ENCODE measurements at regions not wholly inside any gene's neighbourhood (a gene's known extent, or its start where the extent isn't known, plus 50 kb on each side); places are given as distances from the start of the nearest gene placed in this dataset.
"Not testable (repeated sequence)": the region's sequence is repeated elsewhere in the genome, so short reads cannot be mapped to it uniquely, and the experiment has no call there.

DNA sequence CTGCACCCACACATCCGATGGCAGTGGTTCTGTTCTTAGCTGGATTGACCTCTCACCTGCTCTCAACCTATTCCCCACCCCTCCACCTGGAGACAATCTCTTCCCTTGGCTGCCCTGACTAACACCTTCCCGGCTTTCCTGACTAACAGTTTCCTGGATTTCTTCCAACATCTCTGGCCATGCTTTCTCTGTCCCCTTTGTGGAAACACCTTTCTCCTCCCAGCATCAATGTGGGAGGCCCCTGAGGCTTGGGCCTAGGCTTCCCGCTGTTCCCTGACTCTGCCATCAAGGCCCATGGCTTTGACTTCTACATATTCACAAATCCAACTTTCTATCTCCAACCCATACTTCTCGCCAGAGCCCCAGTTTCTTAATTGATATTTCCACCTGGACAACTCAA lies 142.8 kb upstream of the ATP2B2 start:
- H3K9me3 Mint-ChIP-seq = no peaks in the 10 kb centered on the region
- peaks cover 13% of the 10 kb centered on the region for H3K27me3 Mint-ChIP-seq (ENCODE audit: insufficient read depth)
- no peaks in the 10 kb centered on the region for H3K4me1 Mint-ChIP-seq (ENCODE audit: low read depth)
- no peaks in the 10 kb centered on the region for H3K36me3 Mint-ChIP-seq (ENCODE audit: low read depth)
- TF ChIP-seq, protein P1, sequence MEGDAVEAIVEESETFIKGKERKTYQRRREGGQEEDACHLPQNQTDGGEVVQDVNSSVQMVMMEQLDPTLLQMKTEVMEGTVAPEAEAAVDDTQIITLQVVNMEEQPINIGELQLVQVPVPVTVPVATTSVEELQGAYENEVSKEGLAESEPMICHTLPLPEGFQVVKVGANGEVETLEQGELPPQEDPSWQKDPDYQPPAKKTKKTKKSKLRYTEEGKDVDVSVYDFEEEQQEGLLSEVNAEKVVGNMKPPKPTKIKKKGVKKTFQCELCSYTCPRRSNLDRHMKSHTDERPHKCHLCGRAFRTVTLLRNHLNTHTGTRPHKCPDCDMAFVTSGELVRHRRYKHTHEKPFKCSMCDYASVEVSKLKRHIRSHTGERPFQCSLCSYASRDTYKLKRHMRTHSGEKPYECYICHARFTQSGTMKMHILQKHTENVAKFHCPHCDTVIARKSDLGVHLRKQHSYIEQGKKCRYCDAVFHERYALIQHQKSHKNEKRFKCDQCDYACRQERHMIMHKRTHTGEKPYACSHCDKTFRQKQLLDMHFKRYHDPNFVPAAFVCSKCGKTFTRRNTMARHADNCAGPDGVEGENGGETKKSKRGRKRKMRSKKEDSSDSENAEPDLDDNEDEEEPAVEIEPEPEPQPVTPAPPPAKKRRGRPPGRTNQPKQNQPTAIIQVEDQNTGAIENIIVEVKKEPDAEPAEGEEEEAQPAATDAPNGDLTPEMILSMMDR (IDR thresholded peaks at IDR 0.05) = no peak
- no peak for DNase-seq
- no peak overlapping the region for H3K27ac Mint-ChIP-seq
- H3K4me3 Mint-ChIP-seq = no peak overlapping the region

DNA sequence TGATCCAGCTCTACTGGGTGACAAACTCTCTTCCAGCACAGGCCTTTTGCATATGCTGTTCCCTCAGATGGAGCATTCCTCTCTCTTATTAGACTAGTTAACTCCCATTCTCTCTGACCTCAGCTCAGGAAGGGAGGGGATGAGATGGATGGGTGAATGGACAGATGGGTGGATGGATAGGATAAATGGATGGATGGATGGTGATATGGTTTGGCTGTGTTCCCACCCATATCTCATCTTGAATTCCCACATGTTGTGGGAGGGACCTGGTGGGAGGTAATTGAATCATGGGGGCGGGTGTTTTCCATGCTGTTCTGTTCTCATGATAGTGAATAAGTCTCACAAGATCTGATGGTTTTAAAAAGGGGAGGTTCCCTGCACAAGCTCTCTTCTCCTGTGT lies 144.1 kb upstream of the ATP2B2 start:
- H3K27me3 Mint-ChIP-seq (ENCODE audit: insufficient read depth); H3K4me1 Mint-ChIP-seq (ENCODE audit: low read depth); H3K27ac Mint-ChIP-seq; H3K4me3 Mint-ChIP-seq; H3K36me3 Mint-ChIP-seq (ENCODE audit: low read depth); H3K9me3 Mint-ChIP-seq; DNase-seq: not testable (repeated sequence)

DNA sequence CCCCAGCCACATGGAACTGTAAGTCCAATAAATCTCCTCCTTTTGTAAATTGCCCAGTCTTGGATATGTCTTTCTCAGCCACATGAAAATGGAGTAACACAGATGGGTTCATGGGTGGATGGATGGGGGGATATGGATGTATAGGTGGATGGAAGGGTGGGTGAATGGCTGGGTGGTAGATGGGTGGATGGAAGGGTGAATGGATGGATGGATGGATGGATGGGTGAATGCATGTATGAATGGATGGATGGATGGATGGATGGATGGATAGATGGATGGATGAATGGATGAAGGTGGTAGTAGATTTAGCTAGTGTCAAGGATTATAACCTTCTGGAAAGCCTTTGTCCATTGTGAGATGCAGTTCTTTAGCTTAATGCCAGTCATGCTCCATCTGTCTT lies 146.1 kb upstream of the ATP2B2 start:
- TF ChIP-seq, protein P1 (IDR thresholded peaks at IDR 0.05) = no peak
- Mint-ChIP-seq H3K9me3 (no peaks in the 10 kb centered on the region), H3K36me3 (ENCODE audit: low read depth) (no peaks in the 10 kb centered on the region), H3K4me3 (no peak overlapping the region), H3K4me1 (ENCODE audit: low read depth) (no peaks in the 10 kb centered on the region), H3K27me3 (ENCODE audit: insufficient read depth) (peaks cover 10% of the 10 kb centered on the region; the same call in 1 of the 2 replicates), H3K27ac (no peak overlapping the region)
- no peak for DNase-seq

DNA sequence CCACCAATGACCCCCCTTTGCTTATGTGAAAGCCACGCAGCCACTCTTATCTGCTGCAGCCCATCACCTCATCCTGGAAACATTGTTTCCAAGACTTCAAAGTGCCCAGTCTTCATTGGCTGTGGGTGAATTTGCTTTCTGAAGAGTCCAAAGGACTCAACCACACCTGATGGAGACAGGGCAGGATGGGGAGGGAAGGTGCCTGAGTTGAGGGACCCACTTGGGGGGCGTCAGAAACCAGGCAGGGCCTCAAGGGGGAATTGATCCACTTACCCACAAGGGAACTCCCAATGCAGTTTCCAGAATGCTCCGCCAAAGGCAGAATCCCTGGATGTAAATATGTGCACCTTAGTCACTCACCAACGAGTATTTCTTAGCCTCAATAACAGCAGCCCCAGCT lies 147.9 kb upstream of the ATP2B2 start:
- TF ChIP-seq, protein P1 (IDR thresholded peaks at IDR 0.05) = no peak
- no peak overlapping the region for H3K4me3 Mint-ChIP-seq
- no peaks in the 10 kb centered on the region for H3K4me1 Mint-ChIP-seq (ENCODE audit: low read depth)
- no peak for DNase-seq
- no peaks in the 10 kb centered on the region for H3K36me3 Mint-ChIP-seq (ENCODE audit: low read depth)
- no peaks in the 10 kb centered on the region for H3K9me3 Mint-ChIP-seq
- peaks cover 17% of the 10 kb centered on the region for H3K27me3 Mint-ChIP-seq (ENCODE audit: insufficient read depth)
- no peak overlapping the region for H3K27ac Mint-ChIP-seq

DNA sequence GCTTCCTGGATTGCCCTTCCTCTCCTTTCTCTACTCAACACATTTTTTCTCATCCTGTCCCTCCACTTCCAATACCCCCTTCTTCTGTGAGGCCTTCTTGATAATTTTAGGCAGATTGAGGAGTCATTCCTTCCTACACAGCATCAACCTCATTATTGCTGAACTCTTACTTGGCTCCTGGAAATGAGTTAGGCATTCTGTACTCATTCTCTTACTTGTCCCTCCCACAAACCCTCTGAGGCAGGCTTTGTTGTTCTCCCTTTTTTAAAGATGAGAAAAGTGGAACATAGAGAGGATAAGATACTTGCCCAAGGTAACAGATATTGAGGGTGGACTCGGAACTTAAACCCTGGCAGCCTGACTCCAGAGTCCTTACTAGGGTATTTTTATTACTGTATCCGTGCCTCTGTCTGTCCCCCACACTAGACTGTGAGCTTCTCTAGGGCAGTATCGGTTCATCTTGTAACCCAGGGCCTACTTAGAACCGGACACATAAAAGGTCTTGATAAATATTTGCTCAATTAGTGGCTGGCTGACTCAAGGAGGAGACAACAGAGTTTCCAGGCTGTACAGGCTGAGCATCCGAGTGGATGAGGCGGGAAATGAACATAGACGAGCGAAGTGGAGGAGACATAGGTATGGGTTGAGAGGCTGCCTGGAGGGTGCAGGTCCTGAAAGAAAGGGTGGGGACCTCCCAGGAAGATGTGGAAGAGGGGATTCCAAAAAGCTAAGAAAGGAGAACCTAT lies 148.7 kb upstream of the ATP2B2 start:
- no peak for DNase-seq
- no peaks in the 10 kb centered on the region for H3K4me1 Mint-ChIP-seq (ENCODE audit: low read depth)
- TF ChIP-seq, protein P1 (IDR thresholded peaks at IDR 0.05) = no peak
- H3K27me3 Mint-ChIP-seq (ENCODE audit: insufficient read depth) = peaks cover 18% of the 10 kb centered on the region
- H3K9me3 Mint-ChIP-seq = no peaks in the 10 kb centered on the region
- no peak overlapping the region for H3K27ac Mint-ChIP-seq
- no peaks in the 10 kb centered on the region for H3K36me3 Mint-ChIP-seq (ENCODE audit: low read depth)
- H3K4me3 Mint-ChIP-seq = no peak overlapping the region

DNA sequence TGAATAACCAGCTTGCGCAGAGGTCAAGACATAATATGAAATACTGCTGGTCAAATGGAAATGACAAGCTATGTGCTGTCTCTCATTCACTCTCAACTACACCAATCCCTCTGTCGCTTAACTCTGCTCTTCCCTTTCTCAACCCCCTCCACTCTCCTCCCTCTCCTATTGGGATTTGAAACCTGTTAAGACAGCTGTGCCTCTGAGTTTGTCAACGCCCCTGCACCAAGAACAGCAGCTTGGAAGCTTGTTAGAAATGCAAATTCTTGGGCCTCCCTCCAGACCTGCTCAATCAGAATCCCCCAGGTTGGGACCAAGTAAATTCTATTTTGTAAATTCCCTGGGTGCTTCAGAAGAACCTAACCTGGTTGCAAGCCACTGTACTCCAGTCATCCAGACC lies 149.7 kb upstream of the ATP2B2 start:
- Mint-ChIP-seq H3K9me3 (no peaks in the 10 kb centered on the region), H3K36me3 (ENCODE audit: low read depth) (no peaks in the 10 kb centered on the region), H3K27me3 (ENCODE audit: insufficient read depth) (peaks cover 18% of the 10 kb centered on the region), H3K4me1 (ENCODE audit: low read depth) (no peaks in the 10 kb centered on the region), H3K27ac (no peak overlapping the region), H3K4me3 (no peak overlapping the region)
- DNase-seq = no peak
- TF ChIP-seq, protein P1 (IDR thresholded peaks at IDR 0.05) = no peak

DNA sequence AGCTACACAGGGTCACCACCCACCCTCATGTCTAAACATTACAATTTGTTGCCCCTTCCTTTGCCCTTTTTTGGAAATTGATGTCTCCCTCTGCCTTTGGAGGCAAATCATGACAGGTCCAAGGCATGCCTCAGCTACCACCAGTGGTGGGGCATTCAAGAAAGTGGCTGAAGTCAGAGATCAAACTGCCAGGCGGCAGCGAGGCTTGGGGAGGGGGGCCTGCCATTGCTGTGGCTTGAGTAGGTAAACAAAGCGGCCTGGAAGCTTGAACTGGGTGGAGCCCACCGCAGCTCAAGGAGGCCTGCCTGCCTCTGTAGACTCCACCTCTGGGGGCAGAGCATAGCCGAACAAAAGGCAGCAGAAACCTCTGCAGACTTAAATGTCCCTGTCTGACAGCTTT lies 152.0 kb upstream of the ATP2B2 start:
- not testable (repeated sequence) for DNase-seq; H3K36me3 Mint-ChIP-seq (ENCODE audit: low read depth); H3K27ac Mint-ChIP-seq; H3K4me3 Mint-ChIP-seq; H3K4me1 Mint-ChIP-seq (ENCODE audit: low read depth); H3K9me3 Mint-ChIP-seq
- peaks cover 15% of the 10 kb centered on the region for H3K27me3 Mint-ChIP-seq (ENCODE audit: insufficient read depth)

Measured in HFFc6 (cell line).